WTC11 (cell line): ENCODE measurements at regions not wholly inside any gene's neighbourhood (a gene's known extent, or its start where the extent isn't known, plus 50 kb on each side); places are given as distances from the start of the nearest gene placed in this dataset.

Experiments used
- ATAC-seq: fragments of 200-7000 bp; cut with Tn5 transposase; 2 replicates; pipeline ENCODE4 v1.10.0; 2021; ENCODE audit warnings: mild to moderate bottlenecking, moderate library complexity
- CTCF ChIA-PET: fragments of 300-600 bp; sonication (Branson Sonifier 250); formaldehyde crosslinking; loops from one replicate; lab custom pipeline; 2021; ENCODE audit warnings: antibody characterized with exemption; lab: Charles Lee
- POLR2A ChIA-PET: fragments of 350-600 bp; sonication (Branson Sonifier 250); formaldehyde crosslinking; loops from one replicate; lab custom pipeline; 2021; ENCODE audit warnings: antibody characterized with exemption; lab: Charles Lee
- DNase-seq: peaks from one replicate; pipeline ENCODE4 v3.0.0; 2021; ENCODE audit warnings: low spot score
- H3K27ac Mint-ChIP-seq: 2 replicates; pipeline ENCODE4 v1.8.0; 2021; ENCODE audit warnings: mixed read lengths
- H3K27me3 Mint-ChIP-seq: 2 replicates; pipeline ENCODE4 v1.8.0; 2021; ENCODE audit warnings: low read depth, mild to moderate bottlenecking, moderate library complexity, mixed read lengths
- H3K36me3 Mint-ChIP-seq: 2 replicates; pipeline ENCODE4 v1.8.0; 2021; ENCODE audit warnings: mixed read lengths
- H3K4me1 Mint-ChIP-seq: 2 replicates; pipeline ENCODE4 v1.8.0; 2022; ENCODE audit warnings: mixed read lengths
- H3K4me3 Mint-ChIP-seq: 2 replicates; pipeline ENCODE4 v1.8.0; 2021; ENCODE audit warnings: mild to moderate bottlenecking, moderate library complexity, mixed read lengths
- H3K9me3 Mint-ChIP-seq: 2 replicates; pipeline ENCODE4 v1.8.0; 2021; ENCODE audit warnings: mixed read lengths
- CBFB ChIP-seq: sonication (generic); formaldehyde crosslinking; IDR thresholded peaks from 2 replicates; pipeline ENCODE4 v1.8.1; 2022; ENCODE audit warnings: mild to moderate bottlenecking, low read depth, missing genetic modification reagents
- EMX1 ChIP-seq: fragments of 250-450 bp; sonication (Bioruptor Pico); IDR thresholded peaks from 2 replicates; pipeline ENCODE4 v1.8.0; 2021; ENCODE audit warnings: mild to moderate bottlenecking
- FOXK1 ChIP-seq: sonication (generic); formaldehyde crosslinking; IDR thresholded peaks from 2 replicates; pipeline ENCODE4 v1.8.0; 2022; ENCODE audit warnings: mild to moderate bottlenecking, moderate library complexity, missing genetic modification reagents
- FOXP1 ChIP-seq: sonication (generic); formaldehyde crosslinking; IDR thresholded peaks from 2 replicates; pipeline ENCODE4 v1.8.0; 2022; ENCODE audit warnings: missing genetic modification reagents, mild to moderate bottlenecking, moderate library complexity, borderline replicate concordance
- GRHL2 ChIP-seq: fragments of 250-450 bp; sonication (Bioruptor Pico); IDR thresholded peaks from 2 replicates; pipeline ENCODE4 v1.8.0; 2022; ENCODE audit warnings: mild to moderate bottlenecking, moderate library complexity; ENCODE audit not compliant: insufficient replicate concordance, severe bottlenecking
- MXD4 ChIP-seq: fragments of 250-450 bp; sonication (Bioruptor Pico); IDR thresholded peaks from 2 replicates; pipeline ENCODE4 v1.8.0; 2021; ENCODE audit warnings: mild to moderate bottlenecking, moderate library complexity, borderline replicate concordance
- NR2C2 ChIP-seq: sonication (generic); formaldehyde crosslinking; IDR thresholded peaks from 2 replicates; pipeline ENCODE4 v1.8.0; 2022; ENCODE audit warnings: mild to moderate bottlenecking, missing genetic modification reagents
- OVOL2 ChIP-seq: fragments of 250-450 bp; sonication (Bioruptor Pico); IDR thresholded peaks from 2 replicates; pipeline ENCODE4 v1.9.0; 2021; ENCODE audit warnings: mild to moderate bottlenecking, borderline replicate concordance
- RORB ChIP-seq: fragments of 250-450 bp; sonication (Bioruptor Pico); IDR thresholded peaks from 2 replicates; pipeline ENCODE4 v1.9.0; 2021; ENCODE audit warnings: mild to moderate bottlenecking
- TEAD1 ChIP-seq: sonication (generic); formaldehyde crosslinking; IDR thresholded peaks from 2 replicates; pipeline ENCODE4 v1.8.0; 2022; ENCODE audit warnings: mild to moderate bottlenecking, missing genetic modification reagents
- ZNF138 ChIP-seq: sonication (generic); formaldehyde crosslinking; conservative IDR thresholded peaks from 2 replicates; pipeline ENCODE4 v1.8.1; 2022; ENCODE audit warnings: mild to moderate bottlenecking, moderate library complexity, missing genetic modification reagents
- ZNF317 ChIP-seq: sonication (generic); formaldehyde crosslinking; IDR thresholded peaks from 2 replicates; pipeline ENCODE4 v1.8.1; 2023; ENCODE audit warnings: low read depth, mild to moderate bottlenecking, moderate library complexity, missing genetic modification reagents, borderline replicate concordance
- ZNF396 ChIP-seq: fragments of 250-450 bp; sonication (Bioruptor Pico); IDR thresholded peaks from 2 replicates; pipeline ENCODE4 v1.8.0; 2021; ENCODE audit warnings: mild to moderate bottlenecking, moderate library complexity, borderline replicate concordance
- ZNF671 ChIP-seq: fragments of 250-450 bp; sonication (Bioruptor Pico); IDR thresholded peaks from 2 replicates; pipeline ENCODE4 v1.8.0; 2021; ENCODE audit warnings: mild to moderate bottlenecking
- TF ChIP-seq, protein P1 (sequence below): sonication (generic); formaldehyde crosslinking; IDR thresholded peaks from 2 replicates; pipeline ENCODE4 v1.8.0; 2023; ENCODE audit warnings: missing genetic modification reagents
- TF ChIP-seq, protein P2 (sequence below): sonication (generic); formaldehyde crosslinking; IDR thresholded peaks from 2 replicates; pipeline ENCODE4 v1.8.1; 2023; ENCODE audit warnings: mild to moderate bottlenecking, missing genetic modification reagents
- TF ChIP-seq, protein P3 (sequence below): fragments of 250-450 bp; sonication (Bioruptor Pico); IDR thresholded peaks from 2 replicates; pipeline ENCODE4 v1.8.0; 2021; ENCODE audit warnings: mild to moderate bottlenecking
- TF ChIP-seq, protein P4 (sequence below): sonication (generic); formaldehyde crosslinking; IDR thresholded peaks from 2 replicates; pipeline ENCODE4 v1.8.0; 2022; ENCODE audit warnings: missing genetic modification reagents
- TF ChIP-seq, protein P5 (sequence below): sonication (generic); formaldehyde crosslinking; IDR thresholded peaks from 2 replicates; pipeline ENCODE4 v1.8.1; 2023; ENCODE audit warnings: mild to moderate bottlenecking, moderate library complexity, missing genetic modification reagents
- TF ChIP-seq, protein P6 (sequence below): fragments of 250-450 bp; sonication (Bioruptor Pico); IDR thresholded peaks from 2 replicates; pipeline ENCODE4 v1.9.0; 2021; ENCODE audit warnings: mild to moderate bottlenecking, borderline replicate concordance

DNA sequence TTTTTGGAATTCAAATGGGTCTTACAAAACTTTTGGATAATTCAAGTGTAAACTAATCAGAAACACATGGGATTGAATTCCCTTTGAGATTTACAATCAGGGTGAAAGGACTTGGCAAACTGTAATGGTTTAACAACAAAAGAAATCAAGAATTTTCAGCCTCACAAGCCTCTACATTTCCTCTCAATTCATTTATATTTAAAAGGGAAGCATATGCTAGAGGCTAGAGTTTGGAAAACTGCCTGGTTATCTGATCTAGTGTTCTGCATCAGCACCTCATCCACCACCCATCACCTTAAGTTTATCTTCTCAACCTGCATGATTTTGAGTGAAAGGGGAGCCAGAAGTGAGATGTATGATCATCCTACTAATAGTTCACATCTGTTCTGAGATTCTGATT, 120.7 kb downstream of the TES start (continued):
- TF ChIP-seq NR2C2 (CRISPR knock-in tag) (no peak), ZNF138 (no peak), FOXP1 (CRISPR knock-in tag) (no peak)
- TF ChIP-seq, all 79 proteins: peak for 0

DNA sequence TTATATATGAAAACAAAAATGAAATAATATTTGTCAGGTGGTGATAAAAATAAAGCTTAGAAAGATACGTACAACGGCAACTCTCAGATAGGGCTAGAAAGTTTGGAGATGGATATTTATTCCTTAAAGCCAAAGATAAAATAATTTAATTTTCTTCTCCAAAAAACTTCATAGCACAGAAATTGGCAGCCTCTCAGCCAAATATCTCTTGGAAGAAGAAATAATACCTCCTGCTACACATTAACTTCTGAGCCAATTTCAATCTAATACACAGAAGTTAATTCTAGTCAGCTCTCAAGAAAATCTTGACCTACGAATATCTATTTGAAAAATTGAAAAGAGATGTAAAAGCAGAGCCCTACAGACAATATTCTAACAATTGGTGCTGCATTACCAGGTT, 122.4 kb downstream of the TES start:
- Mint-ChIP-seq H3K36me3 (no peaks in the 10 kb centered on the region), H3K4me3 (no peak overlapping the region), H3K27ac (no peak overlapping the region), H3K4me1 (peaks cover 17% of the 10 kb centered on the region), H3K9me3 (no peaks in the 10 kb centered on the region)
- POLR2A ChIA-PET: no interaction called here
- CTCF ChIA-PET: no interaction called here
- no peak for ATAC-seq
- TF ChIP-seq, protein P1, sequence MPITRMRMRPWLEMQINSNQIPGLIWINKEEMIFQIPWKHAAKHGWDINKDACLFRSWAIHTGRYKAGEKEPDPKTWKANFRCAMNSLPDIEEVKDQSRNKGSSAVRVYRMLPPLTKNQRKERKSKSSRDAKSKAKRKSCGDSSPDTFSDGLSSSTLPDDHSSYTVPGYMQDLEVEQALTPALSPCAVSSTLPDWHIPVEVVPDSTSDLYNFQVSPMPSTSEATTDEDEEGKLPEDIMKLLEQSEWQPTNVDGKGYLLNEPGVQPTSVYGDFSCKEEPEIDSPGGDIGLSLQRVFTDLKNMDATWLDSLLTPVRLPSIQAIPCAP: no peak
- no peak for TF ChIP-seq ZNF671 (CRISPR knock-in tag)
- TF ChIP-seq MXD4 (CRISPR knock-in tag): no peak
- TF ChIP-seq FOXP1 (CRISPR knock-in tag): no peak
- TF ChIP-seq, protein P2, sequence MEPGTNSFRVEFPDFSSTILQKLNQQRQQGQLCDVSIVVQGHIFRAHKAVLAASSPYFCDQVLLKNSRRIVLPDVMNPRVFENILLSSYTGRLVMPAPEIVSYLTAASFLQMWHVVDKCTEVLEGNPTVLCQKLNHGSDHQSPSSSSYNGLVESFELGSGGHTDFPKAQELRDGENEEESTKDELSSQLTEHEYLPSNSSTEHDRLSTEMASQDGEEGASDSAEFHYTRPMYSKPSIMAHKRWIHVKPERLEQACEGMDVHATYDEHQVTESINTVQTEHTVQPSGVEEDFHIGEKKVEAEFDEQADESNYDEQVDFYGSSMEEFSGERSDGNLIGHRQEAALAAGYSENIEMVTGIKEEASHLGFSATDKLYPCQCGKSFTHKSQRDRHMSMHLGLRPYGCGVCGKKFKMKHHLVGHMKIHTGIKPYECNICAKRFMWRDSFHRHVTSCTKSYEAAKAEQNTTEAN: no peak
- no peak for TF ChIP-seq RORB (CRISPR knock-in tag)
- TF ChIP-seq FOXK1: no peak
- TF ChIP-seq CBFB (CRISPR knock-in tag): no peak
- TF ChIP-seq, protein P3, sequence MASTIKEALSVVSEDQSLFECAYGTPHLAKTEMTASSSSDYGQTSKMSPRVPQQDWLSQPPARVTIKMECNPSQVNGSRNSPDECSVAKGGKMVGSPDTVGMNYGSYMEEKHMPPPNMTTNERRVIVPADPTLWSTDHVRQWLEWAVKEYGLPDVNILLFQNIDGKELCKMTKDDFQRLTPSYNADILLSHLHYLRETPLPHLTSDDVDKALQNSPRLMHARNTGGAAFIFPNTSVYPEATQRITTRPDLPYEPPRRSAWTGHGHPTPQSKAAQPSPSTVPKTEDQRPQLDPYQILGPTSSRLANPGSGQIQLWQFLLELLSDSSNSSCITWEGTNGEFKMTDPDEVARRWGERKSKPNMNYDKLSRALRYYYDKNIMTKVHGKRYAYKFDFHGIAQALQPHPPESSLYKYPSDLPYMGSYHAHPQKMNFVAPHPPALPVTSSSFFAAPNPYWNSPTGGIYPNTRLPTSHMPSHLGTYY: no peak
- TF ChIP-seq, protein P4, sequence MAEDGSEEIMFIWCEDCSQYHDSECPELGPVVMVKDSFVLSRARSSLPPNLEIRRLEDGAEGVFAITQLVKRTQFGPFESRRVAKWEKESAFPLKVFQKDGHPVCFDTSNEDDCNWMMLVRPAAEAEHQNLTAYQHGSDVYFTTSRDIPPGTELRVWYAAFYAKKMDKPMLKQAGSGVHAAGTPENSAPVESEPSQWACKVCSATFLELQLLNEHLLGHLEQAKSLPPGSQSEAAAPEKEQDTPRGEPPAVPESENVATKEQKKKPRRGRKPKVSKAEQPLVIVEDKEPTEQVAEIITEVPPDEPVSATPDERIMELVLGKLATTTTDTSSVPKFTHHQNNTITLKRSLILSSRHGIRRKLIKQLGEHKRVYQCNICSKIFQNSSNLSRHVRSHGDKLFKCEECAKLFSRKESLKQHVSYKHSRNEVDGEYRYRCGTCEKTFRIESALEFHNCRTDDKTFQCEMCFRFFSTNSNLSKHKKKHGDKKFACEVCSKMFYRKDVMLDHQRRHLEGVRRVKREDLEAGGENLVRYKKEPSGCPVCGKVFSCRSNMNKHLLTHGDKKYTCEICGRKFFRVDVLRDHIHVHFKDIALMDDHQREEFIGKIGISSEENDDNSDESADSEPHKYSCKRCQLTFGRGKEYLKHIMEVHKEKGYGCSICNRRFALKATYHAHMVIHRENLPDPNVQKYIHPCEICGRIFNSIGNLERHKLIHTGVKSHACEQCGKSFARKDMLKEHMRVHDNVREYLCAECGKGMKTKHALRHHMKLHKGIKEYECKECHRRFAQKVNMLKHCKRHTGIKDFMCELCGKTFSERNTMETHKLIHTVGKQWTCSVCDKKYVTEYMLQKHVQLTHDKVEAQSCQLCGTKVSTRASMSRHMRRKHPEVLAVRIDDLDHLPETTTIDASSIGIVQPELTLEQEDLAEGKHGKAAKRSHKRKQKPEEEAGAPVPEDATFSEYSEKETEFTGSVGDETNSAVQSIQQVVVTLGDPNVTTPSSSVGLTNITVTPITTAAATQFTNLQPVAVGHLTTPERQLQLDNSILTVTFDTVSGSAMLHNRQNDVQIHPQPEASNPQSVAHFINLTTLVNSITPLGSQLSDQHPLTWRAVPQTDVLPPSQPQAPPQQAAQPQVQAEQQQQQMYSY (CRISPR knock-in tag): no peak
- TF ChIP-seq, protein P5, sequence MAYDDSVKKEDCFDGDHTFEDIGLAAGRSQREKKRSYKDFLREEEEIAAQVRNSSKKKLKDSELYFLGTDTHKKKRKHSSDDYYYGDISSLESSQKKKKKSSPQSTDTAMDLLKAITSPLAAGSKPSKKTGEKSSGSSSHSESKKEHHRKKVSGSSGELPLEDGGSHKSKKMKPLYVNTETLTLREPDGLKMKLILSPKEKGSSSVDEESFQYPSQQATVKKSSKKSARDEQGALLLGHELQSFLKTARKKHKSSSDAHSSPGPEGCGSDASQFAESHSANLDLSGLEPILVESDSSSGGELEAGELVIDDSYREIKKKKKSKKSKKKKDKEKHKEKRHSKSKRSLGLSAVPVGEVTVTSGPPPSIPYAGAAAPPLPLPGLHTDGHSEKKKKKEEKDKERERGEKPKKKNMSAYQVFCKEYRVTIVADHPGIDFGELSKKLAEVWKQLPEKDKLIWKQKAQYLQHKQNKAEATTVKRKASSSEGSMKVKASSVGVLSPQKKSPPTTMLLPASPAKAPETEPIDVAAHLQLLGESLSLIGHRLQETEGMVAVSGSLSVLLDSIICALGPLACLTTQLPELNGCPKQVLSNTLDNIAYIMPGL: no peak
- TF ChIP-seq, protein P6, sequence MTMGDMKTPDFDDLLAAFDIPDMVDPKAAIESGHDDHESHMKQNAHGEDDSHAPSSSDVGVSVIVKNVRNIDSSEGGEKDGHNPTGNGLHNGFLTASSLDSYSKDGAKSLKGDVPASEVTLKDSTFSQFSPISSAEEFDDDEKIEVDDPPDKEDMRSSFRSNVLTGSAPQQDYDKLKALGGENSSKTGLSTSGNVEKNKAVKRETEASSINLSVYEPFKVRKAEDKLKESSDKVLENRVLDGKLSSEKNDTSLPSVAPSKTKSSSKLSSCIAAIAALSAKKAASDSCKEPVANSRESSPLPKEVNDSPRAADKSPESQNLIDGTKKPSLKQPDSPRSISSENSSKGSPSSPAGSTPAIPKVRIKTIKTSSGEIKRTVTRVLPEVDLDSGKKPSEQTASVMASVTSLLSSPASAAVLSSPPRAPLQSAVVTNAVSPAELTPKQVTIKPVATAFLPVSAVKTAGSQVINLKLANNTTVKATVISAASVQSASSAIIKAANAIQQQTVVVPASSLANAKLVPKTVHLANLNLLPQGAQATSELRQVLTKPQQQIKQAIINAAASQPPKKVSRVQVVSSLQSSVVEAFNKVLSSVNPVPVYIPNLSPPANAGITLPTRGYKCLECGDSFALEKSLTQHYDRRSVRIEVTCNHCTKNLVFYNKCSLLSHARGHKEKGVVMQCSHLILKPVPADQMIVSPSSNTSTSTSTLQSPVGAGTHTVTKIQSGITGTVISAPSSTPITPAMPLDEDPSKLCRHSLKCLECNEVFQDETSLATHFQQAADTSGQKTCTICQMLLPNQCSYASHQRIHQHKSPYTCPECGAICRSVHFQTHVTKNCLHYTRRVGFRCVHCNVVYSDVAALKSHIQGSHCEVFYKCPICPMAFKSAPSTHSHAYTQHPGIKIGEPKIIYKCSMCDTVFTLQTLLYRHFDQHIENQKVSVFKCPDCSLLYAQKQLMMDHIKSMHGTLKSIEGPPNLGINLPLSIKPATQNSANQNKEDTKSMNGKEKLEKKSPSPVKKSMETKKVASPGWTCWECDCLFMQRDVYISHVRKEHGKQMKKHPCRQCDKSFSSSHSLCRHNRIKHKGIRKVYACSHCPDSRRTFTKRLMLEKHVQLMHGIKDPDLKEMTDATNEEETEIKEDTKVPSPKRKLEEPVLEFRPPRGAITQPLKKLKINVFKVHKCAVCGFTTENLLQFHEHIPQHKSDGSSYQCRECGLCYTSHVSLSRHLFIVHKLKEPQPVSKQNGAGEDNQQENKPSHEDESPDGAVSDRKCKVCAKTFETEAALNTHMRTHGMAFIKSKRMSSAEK (CRISPR knock-in tag): no peak
- TF ChIP-seq ZNF317 (CRISPR knock-in tag): no peak
- no peak for TF ChIP-seq TEAD1 (CRISPR knock-in tag)
- TF ChIP-seq GRHL2 (CRISPR knock-in tag): no peak
- TF ChIP-seq EMX1 (CRISPR knock-in tag): no peak
- no peak for TF ChIP-seq ZNF396 (CRISPR knock-in tag)
- TF ChIP-seq OVOL2 (CRISPR knock-in tag): no peak
- TF ChIP-seq, all 79 proteins: peak for 0
- no peak for DNase-seq
- H3K27me3 Mint-ChIP-seq: no peaks in the 10 kb centered on the region
